ENCODE measurements at regions not wholly inside any gene's neighbourhood (a gene's known extent, or its start where the extent isn't known, plus 50 kb on each side); places are given as distances from the start of the nearest gene placed in this dataset.

GRCh38 chr2:41903474-41904135, 144.2 kb upstream of the PKDCC start:
- in situ Hi-C loops (cut with HindIII; ENCODE audit: low pct_unique_long_range_greater_than_20kb, low sequenced_read_pairs), result no loop called here
- no peak for DNase-seq (ENCODE audit: low read depth, low spot score)

DNA sequence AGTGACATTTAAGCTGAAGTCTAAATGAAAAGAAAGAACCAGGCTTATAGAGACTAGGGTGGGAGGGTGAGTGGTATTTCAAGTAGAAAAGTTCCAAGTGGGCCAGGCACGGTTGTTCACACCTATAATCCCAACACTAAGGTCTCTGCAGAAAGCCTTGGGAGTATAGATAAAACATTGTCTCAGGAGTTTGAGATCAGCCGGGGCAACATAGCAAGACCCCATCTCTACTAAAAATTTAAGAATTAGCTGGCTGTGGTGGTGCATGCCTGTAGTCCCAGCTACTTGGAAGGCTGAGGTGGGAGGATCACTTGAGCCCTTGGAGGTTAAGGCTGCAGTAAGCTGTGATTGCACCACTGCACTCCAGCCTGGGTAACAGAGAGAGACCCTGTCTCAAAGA, 143.4 kb upstream of the PKDCC start:
- no peak for DNase-seq (ENCODE audit: low read depth, low spot score)
- in situ Hi-C loops (cut with HindIII; ENCODE audit: low pct_unique_long_range_greater_than_20kb, low sequenced_read_pairs), result no loop called here

DNA sequence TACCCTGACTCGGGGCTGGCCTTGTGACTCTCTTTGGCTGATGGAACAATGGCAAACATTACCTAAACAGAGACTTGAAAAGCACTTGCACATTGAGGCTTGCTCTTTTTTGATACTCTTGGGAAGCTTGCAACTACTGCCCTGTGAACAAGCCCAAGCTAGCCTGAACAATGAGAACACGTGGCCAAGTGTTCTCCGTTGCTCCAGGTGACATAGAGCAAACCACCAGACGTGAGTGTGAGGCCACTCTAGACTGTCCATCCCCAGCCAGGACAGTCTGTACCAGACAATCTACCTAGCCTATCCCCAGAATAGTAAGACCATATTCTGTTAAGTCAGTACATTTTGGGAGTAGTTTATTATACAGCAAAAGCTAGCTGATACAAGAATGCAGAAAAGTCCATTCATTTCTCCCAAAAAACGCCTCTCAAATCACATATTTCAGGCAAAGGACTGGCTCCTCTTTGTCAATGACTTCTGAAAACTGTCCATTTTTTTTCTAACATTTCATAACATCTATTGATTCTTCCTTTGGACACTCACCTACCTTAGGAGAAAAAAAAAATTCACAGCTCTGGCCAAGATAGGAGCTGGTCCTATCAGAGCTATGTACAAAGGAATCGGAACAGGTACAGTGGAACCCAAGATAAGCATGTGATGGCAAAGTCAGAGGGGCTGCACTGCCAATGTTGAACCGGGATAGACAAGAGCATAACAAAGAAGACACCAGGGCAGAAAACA, 142.1 kb upstream of the PKDCC start:
- in situ Hi-C loops (cut with HindIII; ENCODE audit: low pct_unique_long_range_greater_than_20kb, low sequenced_read_pairs), result no loop called here
- DNase-seq (ENCODE audit: low read depth, low spot score), result no peak

DNA sequence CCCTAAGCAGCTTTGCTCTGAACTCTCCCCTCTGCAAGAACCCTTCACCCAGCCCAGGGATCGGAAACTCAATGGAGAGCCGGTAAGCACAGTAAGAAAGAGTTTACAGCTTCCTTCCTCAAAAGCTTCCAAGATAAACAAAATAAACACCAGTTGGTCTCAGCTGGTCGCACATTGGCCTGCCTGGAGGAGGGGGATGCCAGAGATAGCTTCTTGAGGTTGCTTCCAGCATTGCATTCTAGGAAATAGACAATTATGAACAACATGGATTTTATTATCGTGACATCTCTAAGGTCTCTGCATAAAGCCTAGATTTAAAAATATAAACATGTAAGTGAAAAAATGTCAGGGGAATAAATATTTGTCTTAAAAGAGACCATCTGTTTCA, 141.5 kb upstream of the PKDCC start:
- in situ Hi-C loops (cut with HindIII; ENCODE audit: low pct_unique_long_range_greater_than_20kb, low sequenced_read_pairs), result no loop called here
- DNase-seq (ENCODE audit: low read depth, low spot score), result no peak

GRCh38 chr2:41907141-41907540, 140.7 kb upstream of the PKDCC start:
- DNase-seq (ENCODE audit: low read depth, low spot score), result no peak
- in situ Hi-C loops (cut with HindIII; ENCODE audit: low pct_unique_long_range_greater_than_20kb, low sequenced_read_pairs), result no loop called here

- DNase-seq (ENCODE audit: low read depth, low spot score), result no peak
- in situ Hi-C loops (cut with HindIII; ENCODE audit: low pct_unique_long_range_greater_than_20kb, low sequenced_read_pairs), result no loop called here
These were observed 140.0 kb upstream of the PKDCC start for GRCh38 chr2:41907771-41908207.

GRCh38 chr2:41908349-41908748, 139.5 kb upstream of the PKDCC start:
- DNase-seq (ENCODE audit: low read depth, low spot score), result no peak
- in situ Hi-C loops (cut with HindIII; ENCODE audit: low pct_unique_long_range_greater_than_20kb, low sequenced_read_pairs), result no loop called here

DNA sequence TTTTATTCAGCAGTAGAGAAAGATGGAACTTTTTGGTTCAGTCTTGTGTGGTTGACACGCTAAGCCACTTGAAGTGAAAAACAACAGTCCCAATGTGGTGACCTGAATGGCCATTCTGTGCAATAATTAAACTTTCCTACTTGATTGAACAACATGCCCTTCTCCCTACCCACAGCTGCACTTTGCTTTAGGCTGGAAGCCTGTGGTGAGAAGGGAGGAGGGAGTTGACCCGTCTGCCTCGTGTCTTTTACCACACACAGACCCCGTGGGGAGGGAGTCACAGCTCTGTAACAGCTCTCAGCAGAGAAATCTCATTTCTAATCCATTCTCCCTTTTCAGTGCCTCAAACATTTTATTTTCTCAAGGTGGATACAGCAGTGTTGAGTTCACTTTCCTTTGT, 138.2 kb upstream of the PKDCC start:
- peak; percentile 28 for DNase-seq (ENCODE audit: low read depth, low spot score)
- in situ Hi-C loops (cut with HindIII; ENCODE audit: low pct_unique_long_range_greater_than_20kb, low sequenced_read_pairs), result no loop called here

DNA sequence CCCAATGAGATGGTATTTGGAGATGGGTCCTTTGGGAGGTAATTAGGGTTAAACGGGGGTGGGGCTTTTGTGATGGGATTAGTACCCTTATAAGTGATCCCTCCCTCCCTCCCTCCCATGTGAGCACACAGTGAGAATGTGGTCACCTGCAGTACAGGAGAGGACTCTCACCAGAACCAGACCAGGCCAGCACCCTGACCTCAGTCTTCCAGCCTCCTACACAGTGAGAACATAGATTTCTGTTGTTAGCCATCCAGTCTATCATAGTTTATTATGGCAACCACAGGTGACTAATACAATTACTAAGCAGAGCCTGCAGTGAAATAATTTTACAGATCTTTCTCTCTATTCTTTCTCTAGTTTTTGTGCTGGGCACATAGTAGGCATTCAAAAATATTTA, 137.7 kb upstream of the PKDCC start:
- in situ Hi-C loops (cut with HindIII; ENCODE audit: low pct_unique_long_range_greater_than_20kb, low sequenced_read_pairs), result no loop called here
- DNase-seq (ENCODE audit: low read depth, low spot score), result no peak

GRCh38 chr2:41911033-41911432, 136.8 kb upstream of the PKDCC start:
- in situ Hi-C loops (cut with HindIII; ENCODE audit: low pct_unique_long_range_greater_than_20kb, low sequenced_read_pairs), result no loop called here
- DNase-seq (ENCODE audit: low read depth, low spot score), result no peak

DNA sequence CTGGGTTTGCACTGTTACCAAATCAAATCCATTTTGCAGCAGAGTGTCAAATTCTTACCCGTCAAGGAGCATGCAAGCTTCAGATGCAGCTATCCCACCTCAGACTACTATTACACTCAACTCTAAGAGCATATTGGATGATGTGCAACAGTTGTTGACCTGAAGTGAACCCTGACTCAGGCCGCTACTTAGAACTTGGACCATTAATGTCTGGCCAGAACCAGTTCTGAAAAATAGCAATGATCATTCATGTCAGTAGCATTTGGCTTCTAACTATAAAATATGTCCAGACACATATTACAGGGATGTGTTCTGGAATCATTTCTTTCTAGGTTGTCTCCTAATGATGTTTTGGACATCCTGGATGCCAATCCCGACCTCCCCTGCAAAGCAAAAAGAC, 135.5 kb upstream of the PKDCC start:
- DNase-seq (ENCODE audit: low read depth, low spot score), result no peak
- in situ Hi-C loops (cut with HindIII; ENCODE audit: low pct_unique_long_range_greater_than_20kb, low sequenced_read_pairs), result no loop called here

DNA sequence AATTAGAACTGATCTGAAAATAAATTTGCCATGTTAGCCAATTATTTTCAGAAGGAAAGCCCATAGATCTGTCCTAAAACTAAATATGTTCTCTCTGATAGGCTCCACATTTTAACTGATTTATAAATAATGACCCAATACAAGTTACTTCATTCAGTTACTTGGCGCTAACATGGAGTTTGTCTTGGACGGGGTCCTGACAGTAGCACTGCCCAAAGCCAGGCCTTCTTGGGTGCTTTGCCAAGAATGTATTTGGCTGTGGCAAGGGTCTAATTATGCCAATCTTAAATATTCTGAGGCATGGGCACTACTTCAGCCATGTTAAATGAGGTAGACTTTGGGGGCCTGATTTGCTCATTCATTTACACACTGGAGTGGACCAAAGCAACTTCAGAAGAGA, 135.0 kb upstream of the PKDCC start:
- DNase-seq (ENCODE audit: low read depth, low spot score), result no peak
- in situ Hi-C loops (cut with HindIII; ENCODE audit: low pct_unique_long_range_greater_than_20kb, low sequenced_read_pairs), result no loop called here

GRCh38 chr2:41913311-41913710, 134.5 kb upstream of the PKDCC start:
- in situ Hi-C loops (cut with HindIII; ENCODE audit: low pct_unique_long_range_greater_than_20kb, low sequenced_read_pairs), result no loop called here
- DNase-seq (ENCODE audit: low read depth, low spot score), result no peak

DNA sequence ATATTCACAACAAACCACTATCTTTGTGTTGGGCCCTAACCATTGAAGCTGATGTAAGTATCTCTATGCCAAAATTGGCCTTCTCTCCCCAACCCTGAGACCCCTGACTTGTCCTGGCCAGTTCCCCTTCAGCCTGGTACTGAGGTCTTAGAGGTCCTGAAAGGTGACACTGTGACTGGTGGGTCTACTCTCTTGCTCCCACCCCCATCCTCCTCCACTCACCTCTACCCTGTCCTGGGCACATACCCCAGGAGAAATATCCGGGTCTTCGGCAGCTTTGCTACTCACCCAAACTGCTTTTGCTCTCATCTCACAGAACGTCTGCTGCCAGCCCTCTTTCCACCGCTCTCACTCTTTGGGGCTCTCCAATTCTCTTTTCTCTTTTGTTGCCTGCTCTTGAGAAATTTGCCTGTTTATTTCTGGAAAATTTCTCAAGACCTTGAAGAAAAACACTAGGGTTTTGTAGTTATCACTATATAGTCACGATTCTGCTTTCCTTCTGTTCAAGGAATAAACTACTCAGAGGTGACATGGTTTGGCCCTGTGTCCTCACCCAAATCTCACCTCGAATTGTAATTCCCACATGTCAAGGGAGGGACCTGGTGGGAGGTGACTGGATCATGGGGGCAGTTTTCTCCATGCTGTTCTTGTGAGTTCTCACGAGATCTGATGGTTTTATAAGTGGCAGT, 133.8 kb upstream of the PKDCC start:
- in situ Hi-C loops (cut with HindIII; ENCODE audit: low pct_unique_long_range_greater_than_20kb, low sequenced_read_pairs), result no loop called here
- DNase-seq (ENCODE audit: low read depth, low spot score), result no peak

DNA sequence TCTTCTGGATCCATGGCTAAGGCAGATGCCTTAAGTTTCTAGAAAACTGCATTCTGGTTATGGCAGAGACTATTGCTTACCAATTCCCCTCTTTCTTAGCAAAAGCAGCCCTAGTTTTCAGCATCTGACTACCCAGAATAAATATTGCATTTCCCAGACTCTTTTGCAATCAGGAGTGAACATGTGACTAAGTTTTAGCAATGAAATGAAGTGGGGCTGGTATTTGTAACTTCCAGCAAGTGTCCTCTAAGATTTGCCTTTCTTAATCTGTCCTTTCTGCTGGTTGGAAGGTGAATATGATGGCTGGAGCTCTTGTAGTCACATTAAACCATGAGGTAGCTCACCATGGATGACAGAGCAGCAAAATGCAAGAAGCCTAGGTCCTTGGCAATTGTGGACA, 132.9 kb upstream of the PKDCC start:
- no peak for DNase-seq (ENCODE audit: low read depth, low spot score)
- in situ Hi-C loops (cut with HindIII; ENCODE audit: low pct_unique_long_range_greater_than_20kb, low sequenced_read_pairs), result no loop called here

DNA sequence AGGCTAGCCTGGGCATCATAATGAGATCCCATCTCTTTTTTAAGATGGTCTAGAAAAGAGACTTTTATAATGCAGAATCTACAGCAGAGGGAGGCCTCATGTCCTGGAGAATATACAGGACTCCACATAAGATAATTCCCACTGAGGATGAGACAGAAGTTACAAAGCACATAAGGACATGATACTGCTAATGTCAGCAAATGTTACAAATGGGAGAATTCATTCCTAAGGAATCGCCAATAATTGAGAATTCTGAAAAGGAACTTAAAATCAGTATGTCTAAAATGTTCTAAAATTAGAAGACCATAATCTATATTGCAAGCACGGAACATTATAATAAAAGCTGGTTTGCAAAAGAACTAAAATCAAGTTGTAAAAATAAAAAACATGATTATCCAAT, 131.6 kb upstream of the PKDCC start:
- in situ Hi-C loops (cut with HindIII; ENCODE audit: low pct_unique_long_range_greater_than_20kb, low sequenced_read_pairs), result no loop called here
- DNase-seq (ENCODE audit: low read depth, low spot score), result no peak

DNA sequence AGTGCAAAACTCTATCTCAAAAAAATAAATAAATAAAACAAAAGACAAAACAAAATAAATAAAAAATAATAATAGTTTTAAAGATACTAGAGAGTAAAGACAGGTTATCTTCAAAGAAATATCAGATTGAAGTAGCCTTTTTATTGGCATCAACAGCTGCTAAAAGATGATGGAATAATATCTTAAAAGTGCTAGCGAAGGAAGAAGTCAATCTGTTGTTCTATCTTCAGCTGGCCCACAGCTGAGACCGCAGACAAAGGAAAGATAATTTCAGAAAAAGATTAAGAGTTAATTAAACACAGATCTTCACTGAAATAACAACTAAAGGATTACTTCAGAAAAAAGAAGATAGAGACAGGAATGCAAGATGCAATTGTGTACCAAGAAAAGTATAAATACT, 130.2 kb upstream of the PKDCC start:
- DNase-seq (ENCODE audit: low read depth, low spot score), result no peak
- in situ Hi-C loops (cut with HindIII; ENCODE audit: low pct_unique_long_range_greater_than_20kb, low sequenced_read_pairs), result no loop called here

DNA sequence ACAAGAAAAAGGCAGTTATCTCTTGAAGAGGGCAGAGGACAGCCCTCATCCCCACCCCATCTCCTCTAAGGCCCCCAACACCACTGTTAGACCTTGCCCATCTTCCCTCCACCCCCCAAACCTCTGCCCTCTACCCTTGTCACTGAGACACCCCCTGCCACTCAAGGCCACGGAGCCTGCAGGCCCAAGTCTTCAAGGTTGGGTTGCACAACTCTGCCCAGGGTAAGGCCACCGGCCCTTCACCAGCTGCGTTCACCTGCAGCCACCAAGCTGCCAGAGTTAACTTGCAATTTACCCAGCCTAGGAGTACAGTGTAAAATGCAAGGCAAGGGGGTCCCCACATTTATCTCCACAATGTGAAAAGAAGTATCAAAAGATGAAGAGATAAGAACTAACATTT, 128.7 kb upstream of the PKDCC start:
- in situ Hi-C loops (cut with HindIII; ENCODE audit: low pct_unique_long_range_greater_than_20kb, low sequenced_read_pairs), result no loop called here
- DNase-seq (ENCODE audit: low read depth, low spot score), result no peak

- in situ Hi-C loops (cut with HindIII; ENCODE audit: low pct_unique_long_range_greater_than_20kb, low sequenced_read_pairs), result no loop called here
These were observed 127.6 kb upstream of the PKDCC start for GRCh38 chr2:41920181-41920580.

More at GRCh38 chr2:41920181-41920580, 127.6 kb upstream of the PKDCC start:
- no peak for DNase-seq (ENCODE audit: low read depth, low spot score)
